HL-60/S4 (cell line): ENCODE measurements at regions not wholly inside any gene's neighbourhood (a gene's known extent, or its start where the extent isn't known, plus 50 kb on each side); places are given as distances from the start of the nearest gene placed in this dataset.
"Not testable (repeated sequence)": the region's sequence is repeated elsewhere in the genome, so short reads cannot be mapped to it uniquely, and the experiment has no call there.

Source experiments
- in situ Hi-C: fragments of 300-500 bp; cut with MboI; formaldehyde crosslinking; loops from 2 replicates; pipeline ENCODE4 v1.14.3; 2022; ENCODE audit warnings: low sequenced_read_pairs

DNA sequence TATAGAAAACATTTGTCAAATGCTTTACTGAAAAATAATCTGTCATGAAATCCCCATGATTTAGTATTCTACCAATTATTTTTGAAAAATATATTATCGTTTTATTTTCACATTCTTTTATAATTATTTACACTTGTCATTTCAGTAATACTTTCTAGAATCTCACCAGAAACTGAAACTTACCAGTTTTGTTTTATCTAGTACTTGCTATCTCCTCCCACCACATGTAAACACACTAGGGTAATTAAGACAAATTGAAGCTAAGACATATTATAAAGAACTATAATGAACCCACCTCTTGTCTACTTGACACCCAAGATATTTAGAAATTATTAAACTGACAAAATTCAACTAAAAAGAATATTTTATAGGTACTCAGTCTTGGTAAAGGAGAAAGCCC lies 51.5 kb upstream of the GRM3 start:
- in situ Hi-C loops, result no loop called here

DNA sequence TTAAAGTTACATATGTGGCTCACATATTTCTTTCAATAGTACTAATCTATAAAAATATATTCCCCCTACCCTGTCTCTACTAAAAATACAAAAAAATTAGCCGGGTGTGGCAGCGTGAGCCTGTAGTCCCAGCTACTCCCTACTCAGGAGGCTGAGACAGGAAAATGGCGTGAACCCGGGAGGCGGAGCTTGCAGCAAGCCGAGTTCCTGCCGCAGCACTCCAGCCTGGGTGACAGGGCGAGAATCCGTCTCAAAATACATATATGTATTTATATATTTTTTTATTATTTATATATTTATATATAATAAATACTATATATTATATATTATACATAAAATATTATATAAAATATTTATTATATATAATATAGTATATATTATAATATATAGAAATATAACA lies 69.7 kb upstream of the GRM3 start:
- in situ Hi-C loops, result no loop called here

DNA sequence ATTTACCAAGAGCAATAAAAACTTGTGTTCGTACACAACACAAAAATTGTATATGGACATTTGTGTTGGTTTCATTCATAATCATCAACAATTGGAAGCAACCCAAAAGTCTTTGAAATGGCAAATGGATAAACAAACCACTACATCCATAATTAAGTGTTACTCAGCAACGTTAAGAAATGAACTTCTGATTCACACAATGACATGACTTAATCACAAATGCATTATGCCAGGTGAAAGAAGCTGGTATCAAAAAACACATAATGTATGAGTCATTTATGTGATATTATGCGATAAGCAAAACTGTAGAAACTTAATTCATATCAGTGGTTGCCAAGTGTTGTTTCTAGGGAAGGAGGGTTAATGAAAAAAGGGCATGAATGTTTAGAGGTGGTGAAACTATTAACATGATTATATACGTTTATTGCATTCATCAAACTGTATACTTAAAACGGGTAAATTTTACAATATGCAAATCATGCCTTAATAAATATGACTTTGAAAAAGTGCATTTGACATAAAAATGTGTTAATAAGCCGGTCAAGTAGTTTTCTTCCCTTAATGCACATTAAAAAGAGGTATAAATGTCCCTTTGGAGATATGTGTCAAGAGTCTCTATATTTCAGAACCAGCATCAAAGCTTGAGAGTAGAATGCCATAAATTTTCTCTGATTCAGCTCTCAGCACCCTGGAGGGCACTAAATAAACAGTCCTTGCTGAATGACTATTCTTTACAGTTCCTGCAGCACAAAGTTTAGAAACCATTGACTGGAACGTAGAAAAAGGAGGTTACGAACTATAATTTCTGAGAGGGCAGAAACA lies 84.8 kb upstream of the GRM3 start:
- in situ Hi-C loops, result no loop called here

DNA sequence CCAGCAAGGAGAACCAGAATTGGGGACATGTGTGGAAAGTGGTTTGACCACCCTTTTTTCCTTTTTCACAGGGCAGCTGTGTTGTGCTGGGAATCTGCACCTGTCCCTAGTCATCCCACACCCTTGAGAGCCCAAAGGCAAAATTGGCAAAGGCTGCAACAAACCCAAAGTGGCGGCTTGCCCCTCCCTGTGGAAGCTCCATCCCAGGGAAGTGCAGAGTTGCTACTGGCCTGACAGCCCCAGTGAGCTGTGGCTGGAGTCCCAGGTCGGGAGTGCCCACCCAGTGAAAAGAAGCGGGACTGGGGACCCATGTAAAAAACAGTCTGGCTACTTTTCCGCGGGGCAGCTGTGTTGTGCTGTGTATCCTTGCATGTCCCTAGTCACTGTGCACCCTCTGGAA lies 109.1 kb upstream of the GRM3 start:
- in situ Hi-C loops, result no loop called here

DNA sequence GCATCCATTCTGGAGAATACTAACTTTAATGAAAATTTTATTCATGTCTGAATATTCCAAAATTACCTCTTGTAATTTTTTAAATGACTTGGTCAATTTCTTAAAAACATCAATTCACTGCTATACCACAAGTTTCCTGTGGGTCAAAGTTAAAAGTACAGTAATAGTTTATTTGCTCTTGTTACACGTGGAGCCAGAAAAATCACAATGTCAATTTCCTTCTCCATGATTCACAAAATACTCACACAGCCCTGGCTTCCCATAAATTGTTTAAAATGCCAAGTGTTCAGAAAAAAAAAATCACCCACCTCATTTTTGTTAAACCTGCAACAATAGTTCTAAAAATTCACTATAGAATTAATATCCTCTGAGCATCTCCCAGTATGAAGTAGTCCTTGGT lies 139.5 kb upstream of the GRM3 start:
- in situ Hi-C loops, result no loop called here

DNA sequence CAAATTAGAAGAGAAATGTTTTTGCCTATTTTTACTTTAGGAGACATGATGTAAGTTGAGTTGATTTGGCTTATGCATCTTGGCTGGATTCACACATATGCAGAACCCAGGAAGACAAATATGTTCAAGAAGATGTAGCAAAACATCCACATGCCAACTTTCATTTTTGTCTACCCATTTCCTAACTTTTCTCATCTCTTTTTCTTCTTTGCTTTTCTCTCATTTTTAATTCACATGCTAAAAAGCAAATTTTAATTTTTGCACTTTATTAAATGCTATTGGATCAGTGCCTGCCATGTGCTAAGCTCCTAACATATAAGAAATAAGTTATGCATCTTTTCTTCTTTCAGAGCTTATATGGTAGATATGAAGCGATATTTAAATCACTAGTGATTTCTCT lies 143.7 kb upstream of the GRM3 start:
- in situ Hi-C loops, result no loop called here

DNA sequence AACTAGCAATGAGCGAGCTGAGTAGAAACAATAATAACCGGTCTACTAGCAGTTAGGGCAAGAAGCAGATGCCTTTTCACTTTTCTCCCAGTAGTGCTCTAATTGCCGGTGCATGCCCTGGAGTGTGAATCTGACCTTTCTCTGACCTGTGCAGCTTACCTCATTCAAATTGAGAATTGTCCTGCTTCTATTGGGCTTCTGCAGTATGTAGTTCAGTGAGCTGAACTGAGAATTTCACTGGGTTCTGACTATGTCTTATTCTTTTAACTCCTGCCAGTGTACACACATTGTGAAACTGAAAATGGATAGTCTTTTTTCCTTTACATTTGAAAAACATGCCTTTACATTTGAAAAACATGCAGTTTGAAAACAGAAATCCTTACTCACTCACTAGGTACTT lies 157.9 kb upstream of the GRM3 start:
- in situ Hi-C loops, result no loop called here

DNA sequence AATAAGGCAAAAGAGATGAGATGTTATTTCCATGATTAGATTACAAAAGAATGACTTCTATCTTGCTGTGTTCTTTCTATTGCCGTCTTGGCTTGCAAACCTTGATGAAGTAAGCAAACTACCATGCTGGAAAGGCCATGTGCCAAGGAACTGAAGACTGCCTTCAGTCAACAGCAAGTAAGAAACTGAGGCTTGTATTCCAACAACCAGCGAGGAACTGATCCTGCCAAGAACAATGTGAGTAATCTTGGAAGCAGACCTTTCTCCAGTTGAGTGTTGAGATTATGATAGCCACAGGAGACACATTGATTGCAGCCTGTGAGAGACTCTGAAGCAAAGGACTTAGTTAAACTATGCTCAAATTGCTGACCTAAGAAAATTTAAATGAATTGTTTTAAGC lies 164.6 kb upstream of the GRM3 start:
- in situ Hi-C loops, result no loop called here

DNA sequence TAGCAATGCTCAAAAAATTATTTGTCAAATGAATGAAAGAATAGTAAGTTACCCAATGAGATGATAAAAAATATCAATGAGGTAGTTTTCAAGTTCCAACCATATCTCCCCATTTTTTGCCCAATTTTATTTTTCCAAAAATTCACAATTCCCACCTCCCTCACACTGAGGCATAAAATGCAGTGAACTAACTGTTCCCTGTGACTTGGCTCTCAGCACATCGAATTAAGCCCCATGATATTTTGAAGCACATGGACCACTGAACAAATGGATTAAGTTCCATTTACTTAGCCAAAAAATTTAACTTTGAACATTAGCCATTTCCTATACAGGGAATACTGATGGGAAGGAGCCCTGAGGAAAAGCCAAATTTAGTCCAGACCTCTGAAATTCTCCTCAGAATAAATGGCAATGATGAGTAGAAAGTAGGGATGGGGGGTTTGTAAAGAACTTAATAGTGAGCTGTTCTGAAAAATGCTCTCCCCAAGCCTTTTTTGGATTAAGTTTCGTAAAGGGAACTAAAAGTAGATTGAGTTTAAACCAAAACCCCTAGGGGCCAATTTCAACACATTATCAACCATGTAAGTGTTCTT lies 166.3 kb upstream of the GRM3 start:
- in situ Hi-C loops, result no loop called here

DNA sequence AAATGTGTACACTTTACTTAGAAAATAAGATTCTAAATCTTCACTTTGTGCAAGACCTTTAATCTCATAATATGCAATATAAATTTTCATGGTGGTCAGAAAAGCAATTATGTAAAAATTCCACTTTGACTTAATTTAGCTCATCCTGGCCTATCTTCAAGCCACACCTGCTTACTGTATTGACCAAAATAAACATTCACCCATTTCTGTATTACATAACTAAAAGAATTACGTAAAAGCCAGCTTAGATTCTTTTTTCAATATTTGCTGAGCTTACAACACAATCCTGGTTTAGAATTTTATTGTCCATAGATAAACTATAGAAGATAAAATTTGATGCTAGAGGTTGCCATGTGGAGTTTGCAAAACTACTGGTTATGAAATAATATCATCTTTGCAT lies 172.9 kb upstream of the GRM3 start:
- in situ Hi-C loops, result loop anchor here (25.0 kb wide), 1 partner anchor 583 kb away; no protein-coding TSS in a partner anchor

DNA sequence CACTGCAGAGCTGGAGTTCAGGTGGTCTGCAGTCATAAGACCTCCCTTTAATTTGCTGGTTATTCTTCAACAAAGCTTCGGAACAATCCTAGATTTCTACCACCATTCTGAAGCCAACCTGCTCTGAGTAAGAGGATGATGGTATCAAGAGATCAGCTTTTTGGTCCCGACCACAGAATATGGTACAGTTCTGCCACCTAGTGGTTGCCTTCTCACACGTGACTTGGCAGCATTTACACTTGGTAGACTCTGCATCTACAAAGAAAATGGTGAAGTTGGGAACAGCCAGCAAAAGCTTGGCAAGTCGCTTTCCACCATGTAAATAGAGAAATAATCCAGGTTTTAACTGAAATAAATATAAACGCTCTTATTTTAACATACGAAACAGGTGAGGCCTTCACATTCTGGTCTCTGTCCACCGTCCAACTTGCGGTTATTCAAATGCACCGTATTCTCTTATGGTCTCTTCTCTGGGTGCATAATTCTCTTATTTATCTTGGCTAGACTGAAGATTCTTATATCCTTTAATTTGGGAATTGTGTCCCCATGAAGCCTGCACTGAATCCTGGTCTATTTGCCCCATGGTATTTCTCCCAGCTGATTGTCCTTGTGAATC lies 173.9 kb upstream of the GRM3 start:
- in situ Hi-C loops, result loop anchor here (25.0 kb wide), 1 partner anchor 582 kb away; no protein-coding TSS in a partner anchor

DNA sequence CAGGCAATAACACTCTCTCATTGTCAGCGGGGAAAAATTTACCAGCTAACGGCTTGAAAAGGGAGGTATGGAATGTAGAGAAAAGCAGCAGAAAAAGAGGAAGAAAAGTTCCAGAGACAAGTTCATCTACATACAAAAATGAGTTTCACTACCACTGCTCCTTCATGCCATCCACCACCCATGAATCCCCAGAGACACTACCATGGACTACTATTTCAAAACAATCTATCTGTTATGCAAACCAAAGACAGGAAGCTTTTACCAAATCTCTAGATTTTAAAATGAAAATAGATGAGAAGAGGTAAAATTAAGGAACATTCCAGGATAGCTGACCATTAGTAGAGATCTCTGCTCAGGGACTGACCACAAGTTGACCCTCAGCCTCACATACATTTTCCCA lies 189.0 kb upstream of the GRM3 start:
- in situ Hi-C loops, result loop anchor here (25.0 kb wide), 1 partner anchor 567 kb away; no protein-coding TSS in a partner anchor

DNA sequence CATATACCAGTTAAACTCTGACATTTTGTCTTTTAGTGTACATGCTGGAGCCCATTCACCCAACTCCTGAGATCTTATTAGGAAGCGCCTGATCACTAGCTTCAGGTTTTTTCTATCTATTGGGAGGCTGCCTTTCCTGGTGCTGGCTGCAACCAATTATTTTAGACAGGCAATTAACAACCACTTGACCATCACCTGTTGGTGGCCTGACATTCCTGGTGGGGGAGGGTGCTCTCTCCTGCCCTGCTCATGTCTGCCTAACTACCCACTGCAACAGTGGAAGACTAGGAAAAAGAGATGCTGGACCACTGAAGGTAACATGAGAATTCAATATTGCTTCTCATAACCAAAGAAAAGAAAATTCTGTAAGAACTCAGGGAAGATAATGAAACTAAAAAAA lies 190.3 kb upstream of the GRM3 start:
- in situ Hi-C loops, result loop anchor here (25.0 kb wide), 1 partner anchor 566 kb away; no protein-coding TSS in a partner anchor

DNA sequence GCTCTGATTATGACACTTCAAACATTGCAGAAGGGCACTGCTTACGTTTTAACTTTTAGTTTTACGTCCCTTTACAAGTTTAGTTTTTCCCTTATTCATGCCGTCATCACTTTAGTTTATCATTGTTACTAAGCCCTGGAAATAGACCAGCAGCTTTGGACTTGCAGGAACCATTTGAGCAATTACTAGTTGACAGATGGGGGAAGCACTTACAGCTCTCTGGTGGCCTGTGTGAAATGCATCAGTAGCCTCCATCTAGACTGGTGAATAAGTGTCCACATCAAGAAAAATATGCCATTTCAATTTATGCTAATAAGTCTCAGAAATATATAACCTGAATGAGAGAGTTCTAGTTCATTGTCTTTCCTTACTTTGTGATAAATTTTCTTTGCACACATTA lies 194.9 kb upstream of the GRM3 start:
- in situ Hi-C loops, result no loop called here

DNA sequence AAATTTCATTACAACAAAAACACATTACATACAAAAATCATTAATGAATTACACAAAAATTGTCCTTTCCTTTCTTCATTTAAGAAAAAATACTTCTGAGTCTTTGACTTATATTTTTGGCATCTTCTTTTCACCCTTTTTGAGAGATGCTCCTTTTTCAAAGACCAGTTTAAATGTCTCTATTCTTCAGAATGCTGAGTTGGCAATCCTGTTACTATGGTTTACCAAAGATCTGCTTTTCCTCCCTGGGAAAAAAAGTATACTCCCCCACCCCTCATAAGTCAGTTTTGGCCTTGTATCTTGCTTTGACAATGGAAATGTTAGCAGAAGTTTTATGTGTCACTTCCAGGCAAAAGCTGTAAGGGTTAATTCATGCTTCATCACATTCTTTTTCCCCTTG lies 198.4 kb upstream of the GRM3 start:
- in situ Hi-C loops, result no loop called here

DNA sequence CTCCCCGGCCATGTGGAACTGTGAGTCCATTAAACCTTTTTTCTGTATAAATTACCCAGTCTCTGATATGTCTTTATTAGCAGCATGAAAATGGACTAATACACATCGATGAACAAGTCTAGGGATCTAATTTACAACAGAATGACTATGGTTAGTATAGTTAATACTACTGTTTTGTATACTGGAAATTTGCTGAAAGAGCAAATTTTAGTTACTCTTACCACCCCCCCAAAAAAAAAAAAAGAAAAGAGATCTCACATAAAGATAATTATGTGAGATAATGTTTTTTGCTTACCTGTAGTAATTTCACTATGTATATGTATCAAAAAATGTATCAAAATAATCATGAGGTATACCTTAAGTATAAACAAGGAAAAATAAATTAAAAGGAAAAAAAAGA lies 199.5 kb upstream of the GRM3 start:
- in situ Hi-C loops, result no loop called here

DNA sequence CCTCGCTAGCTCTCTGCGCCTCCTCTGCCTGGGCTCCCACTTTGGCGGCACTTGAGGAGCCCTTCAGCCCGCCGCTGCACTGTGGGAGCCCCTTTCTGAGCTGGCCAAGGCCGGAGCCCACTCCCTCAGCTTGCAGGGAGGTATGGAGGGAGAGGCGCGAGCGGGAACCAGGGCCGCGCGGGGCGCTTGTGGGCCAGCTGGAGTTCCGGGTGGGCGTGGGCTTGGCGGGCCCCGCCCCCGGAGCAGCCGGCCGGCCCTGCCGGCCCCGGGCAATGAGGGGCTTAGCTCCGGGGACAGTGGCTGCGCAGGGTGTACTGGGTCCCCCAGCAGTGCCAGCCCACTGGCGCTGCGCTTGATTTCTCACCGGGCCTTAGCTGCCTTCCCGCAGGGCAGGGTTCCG lies 203.3 kb upstream of the GRM3 start:
- in situ Hi-C loops, result not testable (repeated sequence)

DNA sequence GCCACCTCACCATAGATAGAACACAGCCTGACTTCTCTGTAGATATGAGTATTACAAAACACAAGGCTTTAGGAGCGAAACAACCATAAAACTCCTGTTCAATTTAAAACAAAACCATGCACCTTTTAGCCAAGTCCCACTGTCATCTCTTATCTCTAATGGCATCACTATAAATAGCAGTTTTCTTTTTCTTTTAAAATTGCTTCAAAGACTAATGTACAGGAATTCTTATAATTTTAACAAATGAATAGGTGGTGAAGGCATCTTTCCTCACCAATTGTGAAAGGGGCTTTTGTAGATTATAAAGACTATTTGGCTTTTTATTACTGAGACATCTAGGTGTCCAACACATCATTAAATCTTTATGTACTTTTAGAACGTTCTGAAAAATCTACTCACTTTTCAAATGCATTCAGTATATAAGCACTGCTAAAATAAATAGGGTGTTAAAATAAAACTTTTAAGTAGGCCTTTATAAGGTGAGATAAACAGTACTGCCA lies 205.7 kb upstream of the GRM3 start:
- in situ Hi-C loops, result no loop called here

DNA sequence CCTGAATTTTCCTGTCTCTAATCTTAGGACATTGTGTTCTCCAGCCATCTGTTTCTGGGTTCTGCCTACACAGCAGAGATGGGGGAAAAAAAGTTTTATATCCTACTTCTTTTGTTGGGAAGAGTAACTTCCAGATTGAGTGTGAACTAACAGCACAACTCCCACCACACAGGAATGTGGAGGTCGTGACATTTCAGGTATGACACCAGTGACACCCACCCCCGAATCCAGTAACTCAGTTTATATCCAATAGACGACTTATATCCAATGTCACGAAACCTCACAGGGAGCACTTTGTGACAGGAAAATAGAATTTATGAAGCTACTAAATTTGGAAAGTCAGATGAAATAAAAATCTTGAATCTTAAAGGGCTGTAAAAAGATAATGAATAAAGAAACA lies 211.9 kb upstream of the GRM3 start:
- in situ Hi-C loops, result no loop called here

DNA sequence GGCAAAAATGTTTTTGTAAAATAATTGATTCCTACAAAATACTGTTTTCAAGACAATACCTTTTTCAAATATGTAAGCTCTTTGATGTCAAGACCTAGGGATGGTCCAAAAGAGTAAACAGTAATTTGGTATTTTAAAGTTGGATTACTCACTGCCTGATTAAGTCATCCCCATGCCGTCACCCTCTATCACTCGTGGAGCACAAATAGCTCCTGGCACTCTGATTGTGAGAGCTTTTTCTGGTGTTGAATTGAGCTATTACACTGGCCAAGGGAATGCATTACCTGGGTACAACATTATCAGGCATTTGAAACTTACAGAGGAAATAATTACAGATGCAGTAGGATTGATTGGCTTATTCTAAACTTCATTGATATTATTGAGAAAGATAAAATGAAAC lies 231.9 kb upstream of the GRM3 start:
- in situ Hi-C loops, result no loop called here

DNA sequence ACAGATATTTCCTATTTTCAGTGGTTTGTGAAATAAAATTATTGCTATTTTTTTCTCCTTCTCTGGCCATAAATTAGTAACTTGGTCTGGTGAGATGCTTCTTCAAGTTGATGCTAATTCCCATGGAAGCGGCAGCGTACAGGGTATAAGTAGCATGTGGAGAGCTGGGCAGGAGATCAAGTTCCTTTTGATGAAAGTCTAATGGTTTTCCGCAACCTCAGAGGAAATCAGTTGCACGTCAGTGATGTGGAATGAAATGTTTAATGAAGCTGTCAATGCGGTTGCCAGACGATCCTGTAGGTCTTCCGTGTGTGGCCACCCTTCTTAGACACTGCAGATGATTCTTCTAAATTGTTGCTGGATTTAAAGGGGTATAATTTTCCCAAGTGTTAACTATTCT lies 236.4 kb upstream of the GRM3 start:
- in situ Hi-C loops, result no loop called here

DNA sequence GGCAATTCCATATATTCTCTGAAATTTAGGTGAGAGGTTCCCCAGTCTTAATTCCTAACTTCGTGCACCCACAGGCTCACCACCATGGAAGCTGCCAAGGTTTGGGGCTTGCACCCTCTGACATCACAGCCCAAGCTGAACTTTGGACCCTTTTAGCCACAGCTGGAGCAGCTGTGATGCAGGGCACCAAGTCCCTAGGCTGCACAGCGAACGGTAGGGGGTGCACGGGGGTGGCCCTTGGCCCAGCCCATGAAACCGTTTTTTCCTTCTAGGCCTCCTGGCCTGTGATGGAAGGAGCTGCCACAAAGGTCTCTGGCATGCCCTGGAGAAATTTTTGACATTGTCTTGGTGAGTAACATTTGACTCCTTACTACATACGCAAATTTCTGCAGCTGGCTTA lies 251.9 kb upstream of the GRM3 start:
- in situ Hi-C loops, result no loop called here
